Glomerular visceral epithelial cell (primary cell): ENCODE measurements at regions not wholly inside any gene's neighbourhood (a gene's known extent, or its start where the extent isn't known, plus 50 kb on each side); places are given as distances from the start of the nearest gene placed in this dataset.

Experiments used
- DNase-seq: peaks from one replicate; pipeline ENCODE4 v3.0.0-alpha.2; 2016; ENCODE audit errors: extremely low spot score

DNA sequence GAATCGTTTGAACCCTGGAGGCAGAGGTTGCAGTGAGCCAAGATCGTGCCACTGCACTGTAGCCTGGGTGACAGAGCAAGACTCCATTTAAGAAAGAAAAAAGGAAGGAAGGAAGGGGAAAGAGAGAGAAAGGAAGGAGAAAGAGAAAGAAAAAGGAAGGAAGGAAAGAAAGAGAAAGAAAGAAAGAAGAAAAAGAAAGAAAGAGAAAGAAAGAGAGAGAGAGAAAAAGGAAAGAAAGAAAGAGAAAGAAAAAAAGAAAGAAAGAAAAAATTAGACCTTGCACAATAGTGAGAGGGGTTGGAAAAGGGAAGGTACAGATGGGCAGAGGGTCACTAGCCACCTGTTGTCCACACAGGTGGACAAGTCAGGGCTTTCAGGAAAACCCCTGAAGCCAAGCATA is 57.6 kb upstream of the RTL6 start:
- DNase-seq = no peak

GRCh38 chr22:44555046-44555445 is 57.0 kb upstream of the RTL6 start:
- no peak for DNase-seq

DNA sequence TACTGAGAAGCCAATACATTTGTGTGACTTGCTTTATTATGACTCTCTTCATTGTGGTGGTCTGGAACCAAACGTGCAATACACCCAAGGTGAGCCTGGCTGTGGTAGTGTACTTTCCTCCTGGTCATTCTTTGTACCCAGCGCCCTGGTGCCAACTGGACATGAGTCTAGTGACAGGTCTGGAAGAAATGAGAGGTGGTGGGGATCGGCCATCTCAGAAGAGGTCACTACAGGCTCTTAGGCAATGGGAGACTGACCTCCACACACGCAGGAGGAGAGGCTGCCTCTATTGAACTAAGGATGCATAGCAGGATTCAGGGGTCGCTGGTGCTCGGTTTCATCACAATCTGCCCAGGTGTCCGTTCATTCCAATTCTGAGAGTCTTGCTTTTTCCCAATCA is 56.4 kb upstream of the RTL6 start:
- no peak for DNase-seq

GRCh38 chr22:44550711-44551491 is 52.9 kb upstream of the RTL6 start:
- peak; percentile 85 for DNase-seq

DNA sequence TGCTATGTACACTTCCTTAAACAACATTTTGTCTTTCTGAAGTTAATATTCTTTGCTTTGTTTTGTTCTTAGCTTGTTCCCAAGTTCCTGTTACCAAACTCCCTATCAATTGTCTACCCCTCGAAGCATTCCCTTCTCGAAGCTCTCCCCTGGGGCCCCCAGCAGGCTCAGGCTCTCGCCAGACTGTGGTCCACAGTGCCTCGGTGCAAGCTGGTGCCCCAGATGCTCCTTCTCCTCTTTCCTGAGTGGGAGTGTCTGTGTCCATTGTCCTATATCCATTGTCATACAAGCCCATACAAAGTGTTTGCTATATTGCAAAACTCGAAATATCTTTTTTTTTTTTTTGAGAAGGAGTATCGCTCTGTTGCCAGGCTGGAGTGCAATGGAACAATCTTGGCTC is 51.7 kb upstream of the RTL6 start:
- no peak for DNase-seq

DNA sequence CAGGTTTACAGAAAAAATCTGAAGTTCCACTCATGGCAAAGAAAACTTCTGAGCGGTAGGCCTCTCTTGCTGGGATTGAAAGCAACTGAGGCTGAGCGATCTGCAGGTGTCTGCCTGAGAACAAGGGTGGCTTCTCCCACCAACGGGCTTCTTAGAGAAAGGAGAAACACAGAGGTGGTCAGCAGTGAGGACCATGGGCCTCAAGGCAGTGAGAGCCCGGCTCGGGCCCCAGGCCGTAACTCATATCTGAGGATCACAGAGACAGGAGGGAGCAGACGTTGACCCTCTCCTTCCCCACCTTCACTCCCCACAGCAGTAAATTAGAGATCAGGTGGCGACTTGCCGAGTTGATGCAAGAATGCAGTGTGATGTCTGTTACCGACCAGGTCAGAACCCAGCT is 50.9 kb upstream of the RTL6 start:
- DNase-seq = no peak
